HG02610 (cell line): ENCODE measurements at regions not wholly inside any gene's neighbourhood (a gene's known extent, or its start where the extent isn't known, plus 50 kb on each side); places are given as distances from the start of the nearest gene placed in this dataset.
"Not testable (repeated sequence)": the region's sequence is repeated elsewhere in the genome, so short reads cannot be mapped to it uniquely, and the experiment has no call there.

Experiments
- ATAC-seq: cut with Tn5 transposase; IDR thresholded peaks from one replicate; pipeline ENCODE4 v1.9.1; 2021; ENCODE audit warnings: mild to moderate bottlenecking, moderate library complexity; ENCODE audit not compliant: unreplicated experiment

- ATAC-seq = no peak
These were observed 51.7 kb downstream of the UBE2NL start for GRCh38 chrX:143935601-143936000.

- ATAC-seq = no peak
These were observed 56.2 kb downstream of the UBE2NL start for GRCh38 chrX:143940119-143940518.

GRCh38 chrX:143945171-143945570 lies 61.3 kb downstream of the UBE2NL start:
- no peak for ATAC-seq

- no peak for ATAC-seq
These were observed 80.7 kb downstream of the UBE2NL start for GRCh38 chrX:143964549-143964948.

- no peak for ATAC-seq
These were observed 104.5 kb downstream of the UBE2NL start for GRCh38 chrX:143988356-143988755.

GRCh38 chrX:143994206-143994605 lies 110.3 kb downstream of the UBE2NL start:
- no peak for ATAC-seq

- no peak for ATAC-seq
These were observed 114.4 kb downstream of the UBE2NL start for GRCh38 chrX:143998261-143998660.

GRCh38 chrX:144006811-144007210 lies 122.9 kb downstream of the UBE2NL start:
- no peak for ATAC-seq

- ATAC-seq = no peak
These were observed 156.9 kb downstream of the UBE2NL start for GRCh38 chrX:144040793-144041192.

- ATAC-seq = no peak
These were observed 158.4 kb downstream of the UBE2NL start for GRCh38 chrX:144042271-144042670.

- ATAC-seq = no peak
These were observed 191.6 kb downstream of the UBE2NL start for GRCh38 chrX:144075432-144075831.

GRCh38 chrX:144082237-144082636 lies 198.4 kb downstream of the UBE2NL start:
- ATAC-seq = not testable (repeated sequence)

- ATAC-seq = not testable (repeated sequence)
These were observed 205.8 kb downstream of the UBE2NL start for GRCh38 chrX:144089674-144090073.

GRCh38 chrX:144092116-144092515 lies 208.2 kb downstream of the UBE2NL start:
- ATAC-seq = not testable (repeated sequence)

- ATAC-seq = not testable (repeated sequence)
These were observed 235.6 kb downstream of the UBE2NL start for GRCh38 chrX:144119490-144119889.

- not testable (repeated sequence) for ATAC-seq
These were observed 237.7 kb downstream of the UBE2NL start for GRCh38 chrX:144121566-144121965.

- not testable (repeated sequence) for ATAC-seq
These were observed 243.8 kb downstream of the UBE2NL start for GRCh38 chrX:144127570-144128169.

- ATAC-seq = not testable (repeated sequence)
These were observed 245.6 kb downstream of the UBE2NL start for GRCh38 chrX:144129511-144129910.

GRCh38 chrX:144130507-144130906 lies 246.6 kb downstream of the UBE2NL start:
- not testable (repeated sequence) for ATAC-seq

- not testable (repeated sequence) for ATAC-seq
These were observed 247.2 kb downstream of the UBE2NL start for GRCh38 chrX:144131080-144131479.

- ATAC-seq = not testable (repeated sequence)
These were observed 250.7 kb downstream of the UBE2NL start for GRCh38 chrX:144134448-144135119.

GRCh38 chrX:144154474-144154873 lies 270.6 kb downstream of the UBE2NL start:
- ATAC-seq = not testable (repeated sequence)
